Stimulated activated CD4-positive, alpha-beta T cell treated with anti-CD3 and anti-CD28 coated beads, Interleukin-1b, Interleukin-23, amount 100 ng/mL, for 48 hours (primary cell): ENCODE measurements at regions not wholly inside any gene's neighbourhood (a gene's known extent, or its start where the extent isn't known, plus 50 kb on each side); places are given as distances from the start of the nearest gene placed in this dataset.

Experiments
- DNase-seq: peaks from one replicate; pipeline ENCODE4 v3.0.0-alpha.2; 2020

DNA sequence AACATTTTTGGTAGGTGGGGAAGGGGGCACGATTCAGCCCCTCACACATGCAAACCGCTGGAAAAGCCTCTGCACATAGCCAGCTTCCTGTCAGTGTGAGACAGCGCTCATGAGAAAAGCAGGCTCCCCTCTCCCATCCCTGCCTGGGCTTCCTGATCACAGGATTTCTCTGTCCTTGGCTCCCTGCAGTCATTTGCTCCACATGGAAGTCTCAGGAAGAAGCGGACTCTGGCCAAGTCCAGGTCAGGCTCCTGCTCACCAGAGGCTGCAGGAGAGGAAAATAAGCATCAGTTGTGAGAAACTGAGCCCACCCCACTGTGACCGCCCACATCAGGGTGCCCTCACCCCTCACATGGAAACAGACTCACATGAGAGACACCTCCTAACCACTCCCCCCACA lies 664.3 kb upstream of the TENM3 start:
- no peak for DNase-seq

DNA sequence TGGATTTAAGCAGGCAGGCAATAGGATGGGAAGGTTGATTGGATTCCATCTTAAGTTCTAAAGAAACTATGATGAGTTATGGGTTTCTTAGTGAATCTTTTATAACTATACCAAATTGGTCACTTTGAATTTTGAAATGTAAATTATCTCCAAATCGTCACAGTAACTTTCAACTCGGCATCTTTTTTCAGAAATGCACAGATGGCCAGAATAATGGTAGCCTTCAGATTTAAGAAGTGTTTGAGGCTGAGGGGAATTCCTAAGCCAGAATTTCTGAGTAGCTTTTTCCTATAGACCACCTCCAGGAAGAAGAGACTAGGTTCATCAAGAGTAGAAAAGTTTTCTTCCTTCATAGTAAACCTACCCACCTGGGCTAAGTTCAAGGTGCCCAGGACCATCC lies 663.7 kb upstream of the TENM3 start:
- DNase-seq = no peak

DNA sequence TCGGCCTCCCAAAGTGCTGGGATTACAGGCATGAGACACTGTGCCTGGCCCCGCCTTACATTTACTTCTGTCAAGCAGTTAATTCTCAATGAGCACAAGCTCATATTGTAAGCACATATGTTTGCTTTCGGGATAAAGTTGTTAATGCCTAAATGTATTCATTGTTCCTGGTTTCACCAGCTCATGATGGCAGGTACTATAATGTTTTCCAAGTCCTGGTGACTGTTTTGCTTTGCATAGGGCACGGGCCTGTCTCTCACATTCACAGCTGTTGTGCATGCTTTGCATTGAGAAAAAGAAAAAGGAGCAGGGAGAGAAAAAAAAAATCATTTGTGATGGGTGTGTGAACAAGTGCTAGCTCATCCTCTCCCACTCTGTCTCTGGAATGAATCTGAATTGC lies 661.2 kb upstream of the TENM3 start:
- DNase-seq = no peak

DNA sequence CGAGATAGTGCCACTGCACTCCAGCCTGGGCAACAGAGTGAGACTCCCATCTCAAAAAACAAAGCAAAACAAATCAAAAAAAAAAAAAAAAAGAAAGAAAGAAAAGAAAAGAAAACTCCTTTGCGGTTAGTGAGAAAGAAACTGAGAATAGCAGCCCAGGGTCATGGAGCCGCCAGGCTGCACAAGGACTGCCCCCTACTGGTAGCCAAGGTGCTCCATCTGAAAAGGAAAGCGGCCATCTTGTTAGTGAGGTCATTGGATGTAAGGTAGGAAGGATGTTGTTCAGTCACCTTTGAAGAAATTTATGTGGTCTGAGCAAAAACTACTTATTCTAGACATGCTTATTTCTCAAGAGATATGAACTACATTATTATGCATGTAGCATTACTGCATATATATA lies 660.6 kb upstream of the TENM3 start:
- DNase-seq = no peak

- DNase-seq = no peak
These were observed 654.4 kb upstream of the TENM3 start for GRCh38 chr4:181588733-181589302.

DNA sequence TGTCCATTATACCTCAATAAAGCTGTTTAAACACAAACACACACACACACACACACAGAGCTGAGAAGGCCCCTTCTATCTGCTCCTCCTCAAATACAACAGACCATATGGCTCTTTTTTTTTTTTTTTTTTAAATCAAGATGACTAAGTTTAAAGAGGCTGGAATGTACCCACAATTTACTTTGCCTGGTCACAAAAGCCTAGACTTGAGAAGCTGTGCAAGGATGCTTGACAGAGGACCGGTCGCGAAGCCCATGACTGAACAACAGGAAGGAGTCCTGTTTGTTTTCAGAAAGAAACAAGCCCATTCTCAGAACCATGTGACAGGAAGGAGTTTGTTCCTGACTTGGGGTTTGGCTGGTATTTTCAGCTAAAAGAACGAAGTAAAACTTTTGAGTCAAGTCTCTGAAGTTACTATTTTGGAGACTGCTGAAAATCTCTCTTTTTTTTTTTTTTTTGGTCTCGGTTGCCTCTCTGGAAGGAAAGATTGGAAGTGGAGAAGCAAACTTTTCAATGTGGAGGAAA lies 650.9 kb upstream of the TENM3 start:
- no peak for DNase-seq

GRCh38 chr4:181593703-181594102 lies 649.5 kb upstream of the TENM3 start:
- DNase-seq = no peak

GRCh38 chr4:181594188-181594587 lies 649.0 kb upstream of the TENM3 start:
- no peak for DNase-seq

- no peak for DNase-seq
These were observed 647.5 kb upstream of the TENM3 start for GRCh38 chr4:181595716-181596115.

DNA sequence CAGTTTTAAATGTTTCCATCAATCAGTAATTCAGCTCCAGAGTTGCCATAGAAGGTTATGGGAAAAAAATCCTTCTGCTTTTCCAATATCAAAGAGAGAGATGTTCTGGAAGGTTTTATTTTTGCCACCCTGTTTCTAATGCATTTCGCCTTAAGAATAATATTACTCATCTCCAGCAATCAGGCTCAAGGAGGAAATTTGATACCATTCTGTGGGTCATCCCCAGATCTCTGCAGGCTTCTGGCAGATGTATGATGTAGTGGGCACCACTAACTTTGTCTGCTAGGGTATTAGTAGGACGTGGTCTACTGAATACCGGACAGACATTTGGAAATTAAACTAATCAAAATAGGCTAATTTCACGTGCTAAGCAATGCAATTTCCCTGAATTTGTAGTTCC lies 645.4 kb upstream of the TENM3 start:
- no peak for DNase-seq

DNA sequence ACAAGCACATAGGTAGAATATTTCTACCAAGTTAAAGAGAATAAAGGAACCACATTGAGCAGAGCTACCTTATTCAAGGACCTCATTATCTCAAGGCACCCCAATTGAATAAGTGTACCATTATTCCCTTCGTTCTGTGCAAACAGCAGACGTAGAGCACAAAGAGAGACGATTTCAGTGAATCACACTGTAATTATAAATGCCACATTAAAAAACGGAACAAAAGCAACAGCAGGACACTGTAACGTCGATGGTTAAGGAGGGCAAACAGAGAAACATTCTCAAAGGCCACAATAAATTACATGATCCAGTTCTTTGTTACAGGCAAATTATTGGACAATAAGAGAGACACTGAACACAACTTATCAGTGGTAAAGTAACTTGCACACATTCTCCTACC lies 644.1 kb upstream of the TENM3 start:
- DNase-seq = no peak

DNA sequence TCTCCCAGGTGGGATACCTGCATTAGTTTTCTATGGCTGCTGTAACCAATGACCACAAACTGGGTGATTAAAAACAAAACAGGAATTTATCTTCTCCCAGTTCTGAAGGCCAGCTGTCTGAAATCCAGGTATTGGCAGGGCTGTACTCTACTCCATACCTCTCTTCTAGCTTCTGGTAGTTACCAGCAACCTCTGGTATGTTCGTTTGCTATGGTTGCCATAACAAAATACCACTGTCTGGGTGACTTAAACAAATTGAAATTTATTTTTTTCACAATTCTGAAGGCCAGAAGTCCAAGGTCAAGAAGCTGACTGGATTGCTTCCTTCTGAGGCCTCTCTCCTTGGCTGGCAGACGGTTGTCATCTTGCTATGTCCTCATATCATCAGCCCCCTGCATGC lies 642.1 kb upstream of the TENM3 start:
- DNase-seq = no peak

- DNase-seq = no peak
These were observed 638.7 kb upstream of the TENM3 start for GRCh38 chr4:181604546-181604945.

- DNase-seq = no peak
These were observed 636.9 kb upstream of the TENM3 start for GRCh38 chr4:181606300-181606699.

- DNase-seq = no peak
These were observed 635.0 kb upstream of the TENM3 start for GRCh38 chr4:181608181-181608580.

DNA sequence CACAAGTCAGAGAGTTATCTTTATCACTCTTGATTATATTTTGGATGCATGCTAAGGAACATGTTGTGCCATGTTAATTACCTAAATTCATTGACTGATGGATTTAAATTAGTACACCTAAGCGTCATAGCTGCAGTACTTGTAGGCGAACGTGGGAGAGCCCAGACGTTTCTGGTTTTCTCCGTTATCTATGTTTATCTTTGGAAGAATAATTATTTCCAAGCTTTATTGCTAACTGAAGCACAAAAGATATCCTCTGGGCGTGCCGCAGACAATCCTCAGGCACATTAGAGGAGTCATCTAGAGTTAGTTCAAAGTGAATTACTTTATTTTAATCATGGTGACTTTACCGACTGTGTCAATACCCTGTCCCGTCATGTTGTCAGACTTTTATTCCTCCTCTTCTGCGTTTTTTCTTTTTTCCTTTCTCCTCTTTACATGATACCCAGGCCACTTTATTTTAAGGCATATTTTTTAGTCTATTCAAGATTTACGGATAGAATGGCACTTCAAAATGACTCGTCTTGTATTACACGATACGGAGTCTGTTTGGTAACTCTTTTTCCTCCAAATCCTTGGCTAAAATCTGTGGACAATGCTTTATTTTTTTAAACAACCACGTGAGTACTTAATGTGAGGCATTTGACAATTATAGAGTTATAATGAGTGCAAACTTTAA lies 632.0 kb upstream of the TENM3 start:
- DNase-seq = no peak

DNA sequence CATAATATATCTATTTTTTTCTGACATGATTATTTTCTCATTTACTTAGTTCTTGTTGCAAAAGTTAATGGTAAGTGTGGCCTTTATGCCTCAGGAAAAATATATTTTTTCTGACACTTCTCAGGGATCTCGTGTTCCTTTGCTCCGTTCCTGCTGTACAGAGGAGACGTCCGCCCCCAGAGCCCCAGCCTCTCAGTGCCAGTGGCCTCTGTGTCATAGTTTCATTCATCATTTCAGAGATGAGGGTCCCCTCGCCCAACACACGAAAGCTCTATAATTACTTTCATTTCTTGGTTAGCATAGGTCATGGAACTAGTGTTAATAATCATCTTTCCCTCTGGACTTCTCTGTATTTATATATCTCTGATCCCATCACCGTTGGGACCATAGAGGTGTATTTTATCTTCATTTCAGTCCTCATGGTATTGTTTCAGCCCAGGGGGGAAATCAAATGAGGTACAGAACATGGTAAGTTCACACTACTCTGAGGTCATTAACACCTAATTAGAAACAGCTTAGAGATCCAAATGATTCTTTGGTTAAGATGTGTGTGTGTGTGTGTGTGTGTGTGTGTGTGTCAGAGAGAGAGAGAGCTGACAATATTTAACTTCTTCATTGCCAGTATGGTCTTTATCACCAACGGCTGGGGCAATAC lies 631.1 kb upstream of the TENM3 start:
- no peak for DNase-seq

GRCh38 chr4:181613200-181613599 lies 630.0 kb upstream of the TENM3 start:
- DNase-seq = no peak

- DNase-seq = no peak
These were observed 625.1 kb upstream of the TENM3 start for GRCh38 chr4:181618038-181618618.

DNA sequence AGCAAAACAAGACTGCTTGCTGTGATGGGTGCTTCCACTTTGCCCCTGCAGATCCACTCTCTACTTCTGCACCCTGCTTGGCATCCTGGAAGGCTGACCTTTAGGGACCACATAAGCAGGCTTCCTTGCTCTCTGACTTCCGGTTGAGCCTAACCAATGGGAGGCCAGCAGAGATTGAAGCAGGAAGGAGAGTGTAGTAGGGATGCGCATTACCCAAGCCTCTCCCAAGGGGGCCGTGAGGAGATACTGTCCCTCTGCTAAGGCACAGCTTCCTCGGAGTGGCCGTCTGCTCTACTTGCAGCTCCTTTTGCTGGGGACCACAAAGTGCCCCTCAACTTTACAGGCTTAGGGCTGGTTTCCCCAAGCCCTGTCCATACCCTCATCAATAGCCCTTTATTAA lies 624.3 kb upstream of the TENM3 start:
- no peak for DNase-seq

DNA sequence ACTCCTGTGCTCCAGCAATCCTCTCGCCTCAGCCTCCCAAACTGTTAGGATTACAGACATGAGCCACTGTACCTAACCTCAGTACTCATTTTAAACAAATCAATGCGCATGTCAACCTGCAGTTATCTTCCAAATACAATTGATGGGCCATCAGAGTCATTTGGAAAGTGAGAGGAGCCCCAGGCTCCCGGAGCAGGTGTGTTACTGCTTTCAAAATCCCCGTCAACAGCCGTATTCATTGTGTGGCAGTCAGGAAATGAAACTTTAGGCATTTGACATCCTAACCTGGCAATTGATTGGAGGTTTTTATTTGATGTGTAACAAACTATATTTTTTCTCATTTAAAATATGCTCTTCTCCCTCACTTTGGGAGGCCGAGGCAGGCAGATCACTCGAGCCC lies 623.6 kb upstream of the TENM3 start:
- DNase-seq = no peak

- no peak for DNase-seq
These were observed 605.8 kb upstream of the TENM3 start for GRCh38 chr4:181637186-181638105.

DNA sequence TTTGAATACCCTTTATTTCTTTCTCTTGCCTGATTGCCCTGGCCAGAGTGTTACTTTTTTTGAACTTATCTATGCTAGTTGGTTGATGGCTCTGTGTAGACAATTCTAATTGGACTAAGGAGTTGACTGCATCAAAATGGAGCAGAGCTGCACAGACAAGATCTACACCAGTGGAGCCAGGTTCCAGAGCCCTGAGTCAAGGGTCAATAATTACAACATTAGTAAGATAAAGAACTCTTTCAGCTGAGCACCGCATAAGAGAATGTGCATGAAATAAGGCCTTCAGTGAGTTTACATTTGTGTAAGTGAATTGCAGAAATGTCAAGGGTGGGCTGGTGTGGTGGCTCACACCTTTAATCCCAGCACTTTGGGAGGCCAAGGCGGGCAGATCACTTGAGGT lies 599.7 kb upstream of the TENM3 start:
- DNase-seq = no peak
